ENCODE measurements at regions not wholly inside any gene's neighbourhood (a gene's known extent, or its start where the extent isn't known, plus 50 kb on each side); places are given as distances from the start of the nearest gene placed in this dataset.
"Not testable (repeated sequence)": the region's sequence is repeated elsewhere in the genome, so short reads cannot be mapped to it uniquely, and the experiment has no call there.

DNA sequence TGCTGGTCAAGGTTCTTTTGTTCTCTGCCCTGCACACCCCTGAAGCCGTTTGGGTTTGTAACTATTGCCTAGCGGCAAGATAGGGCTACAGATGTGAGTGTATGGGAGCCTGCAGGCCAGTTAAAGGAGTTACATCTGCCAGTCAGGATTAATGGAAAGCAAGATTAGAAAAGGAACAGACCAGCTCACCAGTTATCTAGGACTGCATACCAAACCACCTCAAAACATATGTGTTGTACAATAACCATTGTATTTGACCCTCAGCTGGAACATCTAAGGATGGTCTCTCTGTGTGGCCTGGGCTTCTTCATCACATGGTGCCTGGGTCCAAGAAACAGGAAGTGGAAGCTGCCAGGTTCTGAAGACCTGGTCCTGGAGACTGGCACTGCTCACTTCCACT is 52.5 kb upstream of the FBXO28 start:
- DNase-seq (ENCODE audit: low spot score): no peak

- no peak for DNase-seq (ENCODE audit: low spot score)
Observed at GRCh38 chr1:224059897-224060427, 53.9 kb upstream of the FBXO28 start.

DNA sequence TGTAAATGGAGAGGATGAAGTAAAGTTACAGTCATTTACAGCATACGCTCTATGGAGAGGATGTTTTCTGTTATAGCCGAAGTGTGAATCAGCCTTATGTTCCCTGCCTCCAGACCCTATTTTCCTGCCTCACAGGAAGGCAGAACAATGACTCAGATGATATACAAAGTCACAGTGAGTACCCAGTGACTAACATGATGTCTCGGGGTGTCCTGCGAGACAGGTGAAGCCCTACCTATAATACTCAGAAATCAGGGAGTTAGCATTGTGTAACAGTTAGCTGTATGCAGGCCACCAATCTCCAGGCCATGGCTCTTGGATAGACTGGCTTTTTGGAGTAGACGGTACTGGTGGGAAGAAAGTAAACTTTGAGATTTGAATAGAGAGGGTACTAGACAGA is 55.6 kb upstream of the FBXO28 start:
- DNase-seq (ENCODE audit: low spot score): no peak

DNA sequence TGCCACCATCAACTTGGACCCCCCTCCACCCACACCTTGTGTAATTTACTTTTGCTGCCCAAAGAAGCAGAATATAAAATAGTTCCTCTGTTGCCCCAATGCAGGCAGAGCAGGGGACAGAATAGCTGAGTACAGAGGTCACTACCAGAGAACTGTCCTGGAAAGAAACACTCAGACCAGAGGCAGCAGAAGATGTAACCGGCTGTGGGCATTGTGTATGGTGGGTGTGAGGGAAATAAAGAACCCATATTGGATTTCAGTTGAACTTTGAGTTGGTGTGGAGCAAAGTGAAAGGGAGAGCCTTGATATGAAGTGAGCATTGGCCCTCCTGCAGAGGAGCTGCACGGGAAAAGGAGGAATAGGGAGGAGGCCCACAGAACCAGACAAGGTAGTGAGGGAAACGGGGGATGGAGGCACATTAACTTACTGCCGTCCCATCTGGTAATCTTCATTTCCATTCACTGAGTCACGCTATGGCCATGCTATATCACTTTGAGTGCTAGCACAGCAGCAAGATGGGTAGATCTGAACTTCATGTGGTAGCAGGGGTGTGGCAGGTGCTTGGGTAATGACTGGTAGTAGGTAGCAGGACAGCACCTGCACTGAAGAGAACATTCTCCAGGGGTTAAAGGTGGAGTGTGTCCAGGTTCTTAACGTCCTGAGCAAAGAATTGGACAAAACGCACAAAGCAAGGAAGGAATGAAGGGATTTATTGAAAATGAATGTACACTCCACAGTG is 56.3 kb upstream of the FBXO28 start:
- DNase-seq (ENCODE audit: low spot score): no peak

GRCh38 chr1:224054611-224055010 is 59.3 kb upstream of the FBXO28 start:
- DNase-seq (ENCODE audit: low spot score): no peak

GRCh38 chr1:224054012-224054411 is 59.9 kb upstream of the FBXO28 start:
- no peak for DNase-seq (ENCODE audit: low spot score)

- no peak for DNase-seq (ENCODE audit: low spot score)
Observed at GRCh38 chr1:224053456-224053855, 60.5 kb upstream of the FBXO28 start.

GRCh38 chr1:224052772-224053171 is 61.1 kb upstream of the FBXO28 start:
- DNase-seq (ENCODE audit: low spot score): no peak

DNA sequence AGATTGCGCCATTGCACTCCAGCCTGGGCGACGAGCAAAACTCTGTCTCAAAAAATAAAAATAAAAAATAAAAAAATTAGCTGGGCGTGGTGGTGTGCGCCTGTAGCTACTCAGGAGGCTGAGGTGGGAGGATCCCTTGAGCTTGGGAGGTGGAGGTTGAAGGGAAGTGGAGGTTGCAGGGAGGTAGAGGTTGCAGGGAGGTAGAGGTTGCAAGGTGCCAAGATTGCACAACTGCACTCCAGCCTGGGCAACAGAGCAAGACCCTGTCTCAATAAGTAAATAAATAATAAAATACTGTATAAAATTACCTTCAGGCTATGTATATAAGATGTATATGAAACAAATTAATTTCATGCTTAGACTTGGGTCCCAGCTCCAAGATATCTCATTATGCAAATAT is 62.1 kb upstream of the FBXO28 start:
- DNase-seq (ENCODE audit: low spot score): not testable (repeated sequence)

GRCh38 chr1:224051086-224051406 is 62.9 kb upstream of the FBXO28 start:
- no peak for DNase-seq (ENCODE audit: low spot score)

DNA sequence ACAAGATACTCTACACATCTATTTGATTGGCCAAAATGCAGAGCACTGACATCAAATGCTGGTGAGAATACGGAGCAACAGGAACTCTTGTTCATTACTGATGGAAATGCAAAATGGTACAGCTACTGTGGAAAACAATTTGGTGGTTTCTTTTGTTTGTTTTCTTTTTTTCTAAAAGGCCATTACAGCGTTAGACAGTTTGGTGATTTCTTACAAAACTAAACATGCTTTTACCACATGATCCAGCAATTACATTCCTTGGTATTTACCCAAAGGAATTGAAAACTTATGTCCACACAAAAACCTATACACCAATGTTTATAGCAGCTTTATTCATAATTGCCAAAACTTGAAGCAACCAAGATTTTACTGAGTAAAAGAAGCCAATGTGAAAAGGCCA is 66.4 kb upstream of the FBXO28 start:
- no peak for DNase-seq (ENCODE audit: low spot score)

DNA sequence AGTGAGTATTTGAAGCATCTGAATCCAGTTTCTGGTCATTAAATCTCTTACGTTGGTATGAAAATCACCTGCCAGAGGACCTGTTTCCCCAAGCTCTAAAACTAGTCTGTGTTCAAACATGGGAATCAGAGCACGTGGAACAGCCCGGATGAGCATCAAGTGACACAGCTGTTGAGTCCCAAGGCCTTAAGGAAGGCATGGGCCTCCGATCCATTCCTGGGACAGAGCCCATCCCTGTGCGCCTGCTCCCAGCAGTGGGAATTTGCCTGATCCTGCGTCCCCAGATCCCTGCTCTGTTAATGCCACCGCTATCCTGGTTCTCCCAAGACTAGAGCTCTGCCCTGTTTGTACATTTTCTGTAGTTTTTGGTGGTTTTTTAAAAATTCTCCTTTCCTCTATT is 68.4 kb upstream of the FBXO28 start:
- no peak for DNase-seq (ENCODE audit: low spot score)

GRCh38 chr1:224044420-224044819 is 69.5 kb upstream of the FBXO28 start:
- no peak for DNase-seq (ENCODE audit: low spot score)

DNA sequence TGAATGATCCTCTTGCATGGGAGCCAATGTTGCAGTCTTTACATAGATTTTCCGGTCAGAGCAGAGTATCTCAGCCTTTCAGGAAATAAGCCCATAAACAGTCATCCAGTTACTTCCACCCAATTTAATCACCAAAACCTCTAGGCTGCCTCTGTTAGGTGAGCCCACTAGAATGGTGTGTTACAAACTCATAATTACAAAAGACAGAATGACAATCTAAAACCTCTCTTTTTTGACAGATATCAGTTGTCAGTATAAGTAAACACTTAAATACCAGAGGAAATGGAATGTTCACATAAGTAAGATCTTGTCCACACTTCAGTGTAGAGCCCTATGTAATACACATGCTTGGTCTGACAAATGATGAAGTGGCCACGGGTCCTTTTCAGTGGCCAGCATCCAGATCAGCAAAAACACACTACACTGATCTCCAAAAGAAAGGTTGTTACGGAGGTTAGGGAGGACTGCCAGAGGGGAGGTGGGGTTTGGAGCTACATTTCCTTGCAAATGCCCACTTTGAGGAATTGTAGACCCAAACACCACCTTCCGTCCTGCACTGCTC is 71.3 kb upstream of the FBXO28 start:
- no peak for DNase-seq (ENCODE audit: low spot score)

GRCh38 chr1:224041032-224041431 is 72.9 kb upstream of the FBXO28 start:
- DNase-seq (ENCODE audit: low spot score): no peak

DNA sequence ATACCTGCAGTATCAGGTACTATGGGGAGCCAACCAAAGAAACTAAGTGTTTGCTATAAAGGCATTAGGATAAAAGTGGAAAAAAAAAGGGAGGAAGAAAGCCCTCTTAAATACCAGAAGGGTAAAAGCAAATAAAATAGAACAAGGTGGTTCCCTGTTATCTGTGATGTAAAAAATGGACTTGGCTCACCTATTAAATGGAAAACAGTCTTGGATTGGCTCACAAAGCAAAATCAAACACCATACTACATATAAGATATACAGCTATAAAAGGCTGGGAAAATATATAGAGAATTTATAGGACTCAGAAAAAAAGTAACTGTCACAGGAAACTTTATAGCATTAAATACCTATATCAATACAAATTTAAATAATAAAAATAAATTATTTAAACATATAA is 73.5 kb upstream of the FBXO28 start:
- DNase-seq (ENCODE audit: low spot score): not testable (repeated sequence)

- not testable (repeated sequence) for DNase-seq (ENCODE audit: low spot score)
Observed at GRCh38 chr1:224040006-224040405, 73.9 kb upstream of the FBXO28 start.

GRCh38 chr1:224038832-224039231 is 75.1 kb upstream of the FBXO28 start:
- DNase-seq (ENCODE audit: low spot score): not testable (repeated sequence)

GRCh38 chr1:224037362-224037761 is 76.5 kb upstream of the FBXO28 start:
- DNase-seq (ENCODE audit: low spot score): not testable (repeated sequence)

GRCh38 chr1:224032608-224033276 is 81.2 kb upstream of the FBXO28 start:
- not testable (repeated sequence) for DNase-seq (ENCODE audit: low spot score)

DNA sequence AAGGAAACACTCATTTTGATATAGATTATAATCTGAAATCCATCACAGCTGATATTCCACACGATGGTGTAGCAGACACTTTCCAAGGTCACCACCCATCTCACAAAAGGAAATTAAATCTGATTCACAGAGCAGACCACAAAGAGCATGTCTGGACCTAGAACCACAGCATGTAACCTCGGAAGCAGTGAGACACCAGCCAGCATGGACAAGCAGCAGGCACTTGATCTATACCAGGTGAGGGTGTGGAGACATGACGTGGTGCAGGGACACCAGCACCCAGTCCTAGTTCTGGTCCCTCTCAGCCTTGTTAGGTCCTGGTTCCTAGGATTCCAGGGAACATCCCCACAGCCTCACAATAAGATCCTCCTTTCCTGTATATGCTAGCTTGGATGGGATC is 81.9 kb upstream of the FBXO28 start:
- DNase-seq (ENCODE audit: low spot score): not testable (repeated sequence)

GRCh38 chr1:224030257-224030656 is 83.7 kb upstream of the FBXO28 start:
- DNase-seq (ENCODE audit: low spot score): not testable (repeated sequence)

Measured in globus pallidus (tissue), 1 donor.